Epithelial cell of prostate (primary cell): ENCODE measurements at regions not wholly inside any gene's neighbourhood (a gene's known extent, or its start where the extent isn't known, plus 50 kb on each side); places are given as distances from the start of the nearest gene placed in this dataset.

Experiments
- DNase-seq: peaks from one replicate; pipeline ENCODE4 v3.0.0-alpha.2; 2011; ENCODE audit warnings: low read depth, low spot score
- H3K27ac ChIP-seq: fragments of 450-650 bp; 2 replicates; pipeline ENCODE4 v1.5.1; 2017; ENCODE audit warnings: mild to moderate bottlenecking

DNA sequence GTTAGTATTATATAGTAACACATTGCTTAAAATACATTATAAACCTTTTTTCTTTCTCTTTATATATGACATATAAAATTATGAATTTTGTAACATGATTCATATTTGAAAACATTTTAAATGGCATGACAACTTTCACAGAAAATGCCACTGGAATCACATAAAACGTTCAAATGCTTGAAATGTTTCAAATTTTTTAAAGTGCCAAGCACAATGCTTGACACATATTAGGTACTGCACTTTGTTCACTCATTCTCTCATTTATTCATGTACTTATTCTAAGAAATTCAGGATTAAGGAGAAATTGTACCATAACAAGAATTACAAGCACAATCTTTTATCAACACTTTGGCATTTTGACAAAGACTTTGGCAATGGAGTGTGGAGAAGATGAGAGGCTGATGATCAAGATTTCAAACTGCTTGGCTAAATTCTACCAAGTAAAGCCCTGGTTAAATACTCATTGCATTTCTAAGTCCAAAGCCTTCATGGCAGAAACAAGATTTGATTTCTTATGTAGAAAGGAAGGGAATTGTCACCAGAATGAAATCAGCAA lies 232.2 kb downstream of the C12orf50 start:
- DNase-seq, result no peak
- no peak overlapping the region for H3K27ac ChIP-seq

DNA sequence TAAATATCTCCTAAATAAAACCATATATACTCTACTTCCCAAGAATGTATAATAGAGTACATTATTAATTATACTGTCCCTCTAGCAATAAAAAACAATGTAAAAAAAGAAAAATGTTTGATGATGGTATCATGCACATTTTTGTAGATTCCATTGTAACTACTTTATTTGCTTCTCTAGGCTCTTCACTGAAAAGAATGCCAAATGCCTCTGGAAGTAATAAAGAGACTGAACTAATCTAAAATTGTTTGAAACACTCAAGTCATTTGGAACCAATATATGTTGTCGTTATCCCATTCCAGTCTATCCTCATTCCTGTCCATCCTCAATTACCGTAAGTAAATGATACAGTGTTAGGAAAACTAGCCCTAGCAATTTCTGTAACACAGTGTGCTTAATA lies 233.6 kb downstream of the C12orf50 start:
- no peak overlapping the region for H3K27ac ChIP-seq
- no peak for DNase-seq

GRCh38 chr12:87794854-87795253 lies 234.3 kb downstream of the C12orf50 start:
- DNase-seq, result no peak
- no peak overlapping the region for H3K27ac ChIP-seq

DNA sequence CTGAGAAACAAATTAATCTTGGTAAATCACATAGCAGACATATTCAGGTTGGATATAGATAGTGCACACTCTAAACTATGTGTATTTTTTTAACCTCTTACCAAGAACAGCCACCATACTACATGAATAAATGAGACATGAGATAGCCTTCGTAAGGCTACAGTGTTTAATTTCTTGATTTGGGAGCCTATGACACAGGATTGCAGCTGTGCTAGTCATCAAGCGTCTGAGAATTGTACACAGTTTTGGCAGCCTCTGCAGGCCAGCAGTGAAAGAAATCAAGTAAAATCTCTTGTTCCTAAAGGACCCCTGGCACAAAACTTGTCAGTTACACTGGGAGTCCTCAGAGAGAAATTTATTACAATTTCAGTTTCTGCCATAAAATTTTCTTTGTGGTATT lies 236.1 kb downstream of the C12orf50 start:
- no peak for DNase-seq

DNA sequence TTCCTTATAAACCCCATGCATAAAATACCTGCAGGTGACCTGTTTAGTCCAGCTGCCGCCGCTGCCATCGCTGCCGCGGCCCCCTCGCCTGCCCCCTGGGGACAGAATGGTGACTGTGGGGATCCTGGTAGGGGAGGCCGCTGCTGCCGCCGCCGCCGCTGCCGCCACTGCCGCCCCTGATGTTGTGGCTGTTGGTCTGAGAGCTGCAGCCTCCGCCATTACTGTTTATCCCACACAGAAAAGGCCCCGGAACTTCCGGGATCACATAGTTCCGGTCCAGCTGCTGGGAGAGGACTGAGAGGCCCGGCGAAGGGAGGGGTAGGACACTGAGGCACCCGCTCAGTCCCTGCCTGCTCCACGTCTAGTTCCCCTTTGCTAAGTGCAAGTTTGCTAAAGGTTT lies 244.9 kb downstream of the C12orf50 start:
- H3K27ac ChIP-seq, result no peak overlapping the region
- DNase-seq, result no peak

More for the DNA sequence above, 236.1 kb downstream of the C12orf50 start:
- H3K27ac ChIP-seq, result no peak overlapping the region

DNA sequence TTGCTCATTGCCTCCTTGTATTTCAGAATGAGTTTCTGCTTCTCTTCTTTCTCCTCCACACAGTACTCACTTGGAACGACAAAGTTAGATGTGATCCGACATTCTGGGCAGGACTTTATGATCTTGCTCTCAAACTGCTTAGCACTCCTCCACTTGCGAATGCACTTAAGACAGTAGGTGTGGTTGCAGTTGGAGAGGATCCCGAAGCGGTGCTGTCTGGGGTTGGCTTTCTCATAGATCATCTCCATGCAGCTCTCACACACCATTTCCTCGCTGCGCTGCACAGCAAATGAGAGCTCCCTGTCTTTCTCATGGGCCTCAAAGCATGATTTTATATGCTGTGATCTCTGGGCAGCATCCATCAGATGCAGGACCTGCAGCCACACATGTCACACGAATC lies 245.7 kb downstream of the C12orf50 start:
- no peak for DNase-seq
- H3K27ac ChIP-seq, result no peak overlapping the region

GRCh38 chr12:87782838-87783237 lies 246.4 kb downstream of the C12orf50 start:
- DNase-seq, result no peak
- H3K27ac ChIP-seq, result no peak overlapping the region

- no peak overlapping the region for H3K27ac ChIP-seq
- no peak for DNase-seq
Measured at GRCh38 chr12:87779858-87780498, 249.2 kb downstream of the C12orf50 start.

DNA sequence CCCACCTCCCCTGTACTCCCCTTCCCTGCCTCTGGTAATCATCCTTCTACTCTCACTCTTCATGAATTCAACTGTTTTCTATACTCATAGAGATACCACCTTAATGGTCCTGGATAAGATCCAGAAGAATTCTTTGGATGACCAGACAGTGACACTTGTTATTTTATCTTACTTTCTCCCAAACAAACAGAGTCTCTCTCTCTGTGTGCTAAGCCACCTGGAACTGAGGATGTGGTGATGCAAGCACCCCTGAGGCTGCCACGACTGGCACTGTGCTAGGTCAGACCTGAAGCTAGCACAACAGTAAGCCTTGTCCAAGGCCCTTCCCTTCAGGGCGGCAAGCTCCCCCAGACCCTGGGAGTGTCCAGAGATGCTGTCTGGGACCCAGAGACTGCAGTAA lies 250.2 kb downstream of the C12orf50 start:
- no peak for DNase-seq

DNA sequence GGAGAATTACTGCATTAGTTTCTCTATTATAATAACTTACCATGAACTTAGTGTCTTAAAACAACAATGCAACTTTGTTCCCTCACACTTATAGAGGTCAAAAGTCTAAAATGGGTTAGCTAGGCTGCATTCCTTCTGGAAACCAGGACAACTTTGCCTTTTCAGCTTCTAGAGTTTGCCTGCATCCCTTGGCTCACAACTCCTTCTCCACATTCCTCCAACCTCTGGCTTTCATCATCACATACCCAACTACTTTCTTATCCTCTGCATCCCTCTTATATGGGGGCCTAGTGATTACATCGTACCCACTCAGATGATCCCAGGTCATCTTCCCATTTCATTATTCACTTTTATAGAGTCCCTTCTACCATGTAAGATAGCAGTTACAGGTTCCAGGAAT lies 251.1 kb downstream of the C12orf50 start:
- DNase-seq, result no peak

More for the DNA sequence above, 250.2 kb downstream of the C12orf50 start:
- H3K27ac ChIP-seq, result no peak overlapping the region

DNA sequence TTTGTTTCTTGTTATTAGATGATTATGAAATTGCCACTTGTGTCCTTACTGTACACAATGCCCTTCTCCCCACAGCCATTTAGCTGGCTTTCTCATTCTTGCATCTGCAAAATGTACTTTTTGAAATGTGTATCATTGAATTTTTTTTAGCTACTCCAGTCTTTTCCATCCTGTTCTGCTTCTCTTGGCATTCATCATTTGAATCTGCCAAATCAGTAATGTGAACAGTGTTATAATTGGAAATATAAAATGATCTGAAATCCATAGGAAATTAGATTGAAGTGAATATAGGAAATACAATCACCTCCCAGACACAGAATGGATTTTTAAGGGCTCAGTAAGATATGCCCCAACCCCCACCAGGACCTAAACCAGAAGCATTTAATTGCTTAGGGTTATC lies 253.4 kb downstream of the C12orf50 start:
- H3K27ac ChIP-seq, result no peak overlapping the region
- no peak for DNase-seq

More for the DNA sequence above, 251.1 kb downstream of the C12orf50 start:
- no peak overlapping the region for H3K27ac ChIP-seq

DNA sequence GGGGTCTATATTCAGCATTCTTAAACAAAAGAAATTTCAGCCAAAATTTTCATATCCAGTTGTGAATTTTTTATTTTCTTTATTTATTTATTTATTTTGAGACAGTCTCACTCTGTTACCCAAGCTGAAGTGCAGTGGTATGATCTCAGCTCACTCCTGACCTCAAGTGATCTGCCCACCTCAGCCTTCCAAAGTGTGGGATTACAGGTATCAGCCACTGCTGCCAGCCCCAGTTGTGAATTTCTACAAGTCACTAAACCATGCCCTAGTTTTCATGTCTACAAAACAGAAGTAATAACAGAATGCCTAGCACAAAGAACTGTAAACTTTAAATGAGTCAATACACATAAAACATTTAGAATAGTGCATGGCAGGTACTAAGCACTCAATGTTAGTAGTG lies 254.2 kb downstream of the C12orf50 start:
- no peak overlapping the region for H3K27ac ChIP-seq
- DNase-seq, result no peak

DNA sequence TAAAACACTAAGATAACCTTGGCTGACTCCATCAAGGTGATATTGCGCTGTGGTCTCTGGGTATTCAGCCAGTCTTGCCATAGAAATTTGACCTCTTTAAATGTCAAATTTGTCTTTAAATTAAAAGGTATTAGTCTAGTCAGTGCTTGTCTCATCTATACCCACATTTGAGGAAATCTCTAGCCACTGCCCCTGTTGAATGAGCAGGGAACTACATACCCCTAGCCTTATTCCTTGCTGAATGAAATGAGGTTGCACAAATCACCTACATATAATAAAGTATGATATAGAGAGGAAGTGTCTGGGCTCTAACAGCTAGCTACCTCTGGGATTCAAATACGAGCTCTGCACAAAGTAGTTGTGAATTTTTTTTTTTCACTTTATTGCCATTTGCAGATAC lies 256.8 kb downstream of the C12orf50 start:
- H3K27ac ChIP-seq, result no peak overlapping the region
- no peak for DNase-seq

GRCh38 chr12:87768501-87769287 lies 260.5 kb downstream of the C12orf50 start:
- no peak overlapping the region for H3K27ac ChIP-seq
- DNase-seq, result no peak

DNA sequence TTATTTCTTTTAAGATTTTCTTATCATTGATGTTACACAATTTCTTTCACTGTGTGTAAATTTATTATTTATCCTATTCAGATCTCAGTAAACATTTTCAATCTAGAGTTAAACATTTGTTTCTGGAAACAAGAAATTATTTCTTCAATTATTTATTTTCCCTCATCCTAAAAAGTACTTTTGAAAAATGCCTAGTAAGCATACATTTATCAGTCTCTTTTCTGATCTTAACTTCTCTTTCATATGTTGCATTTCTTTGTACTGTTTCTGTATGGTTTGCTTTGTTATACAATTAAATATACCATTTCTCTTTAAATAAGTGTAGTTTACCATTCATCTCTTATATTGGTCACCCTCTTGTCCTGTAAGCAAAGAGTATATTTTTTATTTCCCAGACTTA lies 263.2 kb downstream of the C12orf50 start:
- no peak for DNase-seq
- H3K27ac ChIP-seq, result no peak overlapping the region

- no peak for DNase-seq
- H3K27ac ChIP-seq, result no peak overlapping the region
Measured at GRCh38 chr12:87760943-87761342, 268.3 kb downstream of the C12orf50 start.

DNA sequence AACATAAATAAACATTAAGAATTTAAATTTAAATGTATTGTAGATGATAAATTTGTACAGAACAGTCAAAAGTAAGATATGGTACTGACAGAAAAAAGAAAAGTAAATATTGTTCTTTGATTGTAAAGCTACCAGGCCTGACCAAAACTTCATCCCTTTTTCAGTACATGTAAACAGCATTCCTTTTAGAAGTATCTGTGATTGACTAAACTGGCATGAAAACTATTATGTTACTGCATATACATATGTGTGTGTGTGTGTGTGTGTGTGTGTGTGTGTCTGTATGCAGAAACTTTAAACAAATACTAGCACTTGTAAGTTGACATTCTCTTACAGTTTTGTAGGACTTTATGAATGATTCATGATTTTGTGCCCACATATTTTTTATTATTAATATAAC lies 270.9 kb downstream of the C12orf50 start:
- H3K27ac ChIP-seq, result no peak overlapping the region
- DNase-seq, result no peak

DNA sequence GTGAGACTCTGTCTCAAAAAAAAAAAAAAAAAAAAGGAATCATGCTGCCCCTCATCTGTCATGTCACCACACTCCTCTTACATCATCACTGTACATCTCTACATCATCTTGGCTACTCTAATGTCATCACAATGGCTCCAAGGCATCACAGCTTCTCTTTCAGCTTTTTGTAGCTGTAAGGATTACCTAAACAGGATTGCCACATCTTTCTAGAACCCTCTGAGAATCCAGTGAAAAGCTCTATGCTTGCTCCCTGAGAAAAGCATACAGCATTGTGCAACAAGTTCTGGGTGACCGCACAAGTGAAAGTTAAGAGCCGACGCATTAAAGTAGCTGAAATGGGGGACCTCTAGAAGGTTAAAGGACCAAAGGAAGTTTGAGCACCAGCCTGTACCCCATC lies 272.5 kb downstream of the C12orf50 start:
- no peak for DNase-seq
- H3K27ac ChIP-seq, result no peak overlapping the region

- no peak for DNase-seq
- H3K27ac ChIP-seq, result no peak overlapping the region
Measured at GRCh38 chr12:87756111-87756510, 273.1 kb downstream of the C12orf50 start.

- no peak for DNase-seq
- no peak overlapping the region for H3K27ac ChIP-seq
Measured at GRCh38 chr12:87728931-87729593, 300.1 kb downstream of the C12orf50 start.

- DNase-seq, result no peak
- H3K27ac ChIP-seq, result no peak overlapping the region
Measured at GRCh38 chr12:87720967-87721366, 308.2 kb downstream of the C12orf50 start.
